LoVo (cell line): ENCODE measurements at regions not wholly inside any gene's neighbourhood (a gene's known extent, or its start where the extent isn't known, plus 50 kb on each side); places are given as distances from the start of the nearest gene placed in this dataset.

ENCODE experiments used
- DNase-seq: peaks from one replicate; pipeline ENCODE4 v3.0.0-alpha.2; 2016; ENCODE audit warnings: low spot score

- no peak for DNase-seq
Measured at GRCh38 chr13:72342364-72342763, 385.1 kb downstream of the MZT1 start.

GRCh38 chr13:72341904-72342303 is 385.5 kb downstream of the MZT1 start:
- no peak for DNase-seq

- DNase-seq: no peak
Measured at GRCh38 chr13:72317346-72318109, 409.9 kb downstream of the MZT1 start.

- no peak for DNase-seq
Measured at GRCh38 chr13:72316716-72317115, 410.7 kb downstream of the MZT1 start.

GRCh38 chr13:72315312-72315711 is 412.1 kb downstream of the MZT1 start:
- DNase-seq: no peak

- no peak for DNase-seq
Measured at GRCh38 chr13:72314210-72314609, 413.2 kb downstream of the MZT1 start.

- no peak for DNase-seq
Measured at GRCh38 chr13:72313546-72313945, 413.9 kb downstream of the MZT1 start.

- DNase-seq: no peak
Measured at GRCh38 chr13:72303941-72304746, 423.3 kb downstream of the MZT1 start.

- DNase-seq: no peak
Measured at GRCh38 chr13:72296246-72296645, 429.2 kb upstream of the DACH1 start.

GRCh38 chr13:72295153-72295552 is 428.1 kb upstream of the DACH1 start:
- DNase-seq: no peak

- no peak for DNase-seq
Measured at GRCh38 chr13:72293206-72293605, 426.2 kb upstream of the DACH1 start.

GRCh38 chr13:72290962-72291681 is 424.1 kb upstream of the DACH1 start:
- DNase-seq: peak; percentile 41

GRCh38 chr13:72286421-72286820 is 419.4 kb upstream of the DACH1 start:
- DNase-seq: no peak

GRCh38 chr13:72284791-72285190 is 417.8 kb upstream of the DACH1 start:
- no peak for DNase-seq

- no peak for DNase-seq
Measured at GRCh38 chr13:72261732-72262131, 394.7 kb upstream of the DACH1 start.

GRCh38 chr13:72259528-72259927 is 392.5 kb upstream of the DACH1 start:
- DNase-seq: no peak

- no peak for DNase-seq
Measured at GRCh38 chr13:72258340-72258981, 391.5 kb upstream of the DACH1 start.

- DNase-seq: peak; percentile 11
Measured at GRCh38 chr13:72255908-72256307, 388.9 kb upstream of the DACH1 start.

- DNase-seq: no peak
Measured at GRCh38 chr13:72253754-72254153, 386.8 kb upstream of the DACH1 start.

GRCh38 chr13:72246396-72246795 is 379.4 kb upstream of the DACH1 start:
- no peak for DNase-seq

- no peak for DNase-seq
Measured at GRCh38 chr13:72244788-72245187, 377.8 kb upstream of the DACH1 start.

GRCh38 chr13:72230131-72230530 is 363.1 kb upstream of the DACH1 start:
- DNase-seq: no peak
